RKO (cell line): ENCODE measurements at regions not wholly inside any gene's neighbourhood (a gene's known extent, or its start where the extent isn't known, plus 50 kb on each side); places are given as distances from the start of the nearest gene placed in this dataset.
"Not testable (repeated sequence)": the region's sequence is repeated elsewhere in the genome, so short reads cannot be mapped to it uniquely, and the experiment has no call there.

ENCODE experiments used
- DNase-seq: peaks from one replicate; pipeline ENCODE4 v3.0.0-alpha.2; 2016; ENCODE audit warnings: low spot score

DNA sequence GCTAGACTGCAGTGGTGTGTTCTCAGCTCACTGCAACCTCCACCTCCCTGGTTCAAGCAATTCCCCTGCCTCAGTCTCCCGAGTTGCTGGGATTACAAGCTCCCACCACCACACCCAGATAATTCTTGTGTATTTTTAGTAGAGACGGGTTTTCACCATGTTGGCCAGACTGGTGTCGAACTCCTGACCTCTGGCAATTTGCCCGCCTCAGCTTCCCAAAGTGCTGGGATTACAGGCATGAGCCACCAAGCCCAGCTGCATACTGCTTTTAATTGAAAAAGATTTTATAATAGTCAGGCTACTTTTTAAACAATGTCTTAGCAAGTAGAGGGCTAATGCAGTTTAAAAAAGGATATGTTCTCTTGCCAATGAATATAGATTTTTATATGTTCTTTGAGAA is 668.9 kb downstream of the SLC6A15 start:
- DNase-seq, result no peak

DNA sequence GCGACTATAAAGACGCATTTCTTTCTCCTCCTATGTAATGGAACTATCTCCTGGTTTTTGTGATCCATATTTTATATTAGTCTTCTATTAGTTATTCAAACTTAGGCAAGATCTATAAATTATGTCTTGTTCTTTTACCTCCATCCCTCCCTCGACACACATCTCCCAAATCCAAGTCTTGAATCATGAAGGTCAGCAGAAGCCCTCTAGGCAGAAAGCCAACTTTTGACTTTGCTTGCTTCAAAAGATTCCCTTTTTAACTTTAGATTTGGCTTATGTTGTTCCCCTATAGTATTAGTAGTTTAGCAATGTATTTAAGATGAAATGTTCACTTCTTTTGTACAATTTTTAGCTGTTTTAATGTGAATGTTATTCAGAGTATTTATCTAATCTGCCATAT is 689.8 kb downstream of the SLC6A15 start:
- DNase-seq, result no peak

DNA sequence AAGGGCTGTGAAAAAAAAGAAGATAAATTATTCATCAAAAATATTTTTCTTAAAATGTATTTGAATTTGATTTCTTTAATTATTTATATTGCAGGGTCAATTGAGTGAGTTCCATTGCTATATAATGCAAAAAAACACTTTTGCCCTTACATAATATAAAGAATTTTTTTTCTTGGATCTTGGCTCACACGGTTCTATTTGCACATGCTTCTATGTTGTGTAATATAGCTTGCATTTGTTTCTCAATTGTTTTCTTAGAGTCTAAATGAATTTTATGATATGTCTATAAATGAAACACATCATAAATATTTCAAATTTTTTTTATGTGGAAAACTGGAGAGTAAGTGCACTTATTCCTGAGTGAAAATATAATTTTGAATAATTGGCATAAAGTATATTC is 694.2 kb downstream of the SLC6A15 start:
- DNase-seq, result no peak

DNA sequence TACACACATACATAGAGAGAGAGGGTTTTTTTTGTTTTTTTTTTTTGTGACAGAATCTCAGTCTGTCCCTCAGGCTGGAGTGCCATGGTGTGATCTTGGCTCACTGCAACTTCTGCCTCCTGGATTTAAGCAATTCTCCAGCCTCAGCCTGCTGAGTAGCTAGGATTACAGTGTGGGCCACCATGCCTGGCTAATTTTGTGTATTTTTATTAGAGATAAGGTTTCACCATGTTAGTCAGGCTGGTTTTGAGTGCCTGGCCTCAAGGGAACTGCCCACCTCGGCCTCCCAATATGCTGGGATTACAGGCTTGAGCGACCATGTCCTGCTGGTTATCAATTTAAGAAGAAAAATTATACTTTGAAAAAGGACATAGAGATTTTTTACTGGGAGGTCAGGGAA is 710.6 kb downstream of the SLC6A15 start:
- no peak for DNase-seq

DNA sequence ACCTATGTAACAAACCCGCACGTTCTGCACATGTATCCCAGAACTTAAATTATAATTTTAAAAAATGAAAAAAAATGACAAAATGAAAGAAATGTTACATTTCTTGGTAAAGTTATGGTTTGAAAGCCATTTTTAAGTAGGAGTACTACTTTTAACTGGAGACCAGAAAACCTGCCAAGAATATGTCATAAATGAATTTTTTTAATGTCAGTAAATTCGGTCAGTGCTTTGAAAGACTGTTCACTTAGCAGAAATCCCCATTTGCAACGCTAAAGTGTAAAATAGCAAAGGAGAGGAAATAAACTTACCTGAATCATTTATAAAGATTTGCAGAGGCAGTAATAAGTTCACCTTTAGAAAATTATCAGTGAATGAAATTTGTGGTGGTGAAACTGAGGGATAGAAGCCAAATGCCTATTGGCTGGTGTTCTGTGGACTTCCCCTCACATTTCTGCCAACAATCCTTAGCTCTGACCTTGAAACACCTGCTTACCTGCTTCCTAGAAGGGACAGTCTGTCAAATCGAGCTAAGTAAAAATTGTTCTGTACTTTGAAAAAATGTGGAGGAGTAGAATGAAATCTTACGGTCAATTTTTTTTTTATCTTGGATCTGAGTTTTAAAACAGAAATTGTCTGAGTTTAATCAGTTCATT is 714.2 kb downstream of the SLC6A15 start:
- no peak for DNase-seq

DNA sequence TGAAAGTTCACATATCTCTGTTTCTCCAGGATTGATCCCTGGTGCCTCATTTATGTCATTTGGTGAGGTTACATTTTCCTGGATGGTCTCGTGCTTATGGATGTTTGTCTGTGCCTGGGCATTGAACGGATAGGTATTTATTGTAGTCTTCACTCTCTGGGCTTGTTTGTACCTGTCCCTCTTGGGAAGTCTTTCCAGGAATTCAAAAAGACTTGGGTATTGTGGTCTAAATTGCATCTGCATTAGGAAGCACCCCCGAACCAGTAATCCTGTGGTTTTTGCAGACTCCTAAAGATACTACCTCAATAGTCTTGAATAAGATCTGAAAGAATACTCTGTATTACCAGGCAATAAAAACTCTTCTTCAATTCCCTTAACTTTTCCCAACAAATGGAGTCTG is 720.8 kb downstream of the SLC6A15 start:
- DNase-seq, result no peak

DNA sequence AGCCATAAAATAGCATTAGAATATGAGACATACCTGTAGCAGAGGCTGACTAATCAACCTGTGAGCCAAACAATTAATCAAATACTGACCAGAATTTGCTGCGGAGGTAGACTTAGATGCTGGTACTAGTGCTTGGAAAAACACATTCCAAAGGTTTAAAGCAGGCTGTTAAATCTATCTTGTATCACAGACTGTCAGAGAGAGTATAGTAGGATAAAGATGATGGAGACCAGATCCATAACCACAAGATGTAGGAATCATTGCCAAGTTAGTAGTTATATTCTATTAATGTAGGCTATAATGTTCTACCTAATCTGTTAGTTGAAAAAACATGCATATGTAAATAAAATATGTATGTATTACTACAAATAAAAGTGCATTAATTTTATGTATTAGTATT is 726.2 kb downstream of the SLC6A15 start:
- no peak for DNase-seq

DNA sequence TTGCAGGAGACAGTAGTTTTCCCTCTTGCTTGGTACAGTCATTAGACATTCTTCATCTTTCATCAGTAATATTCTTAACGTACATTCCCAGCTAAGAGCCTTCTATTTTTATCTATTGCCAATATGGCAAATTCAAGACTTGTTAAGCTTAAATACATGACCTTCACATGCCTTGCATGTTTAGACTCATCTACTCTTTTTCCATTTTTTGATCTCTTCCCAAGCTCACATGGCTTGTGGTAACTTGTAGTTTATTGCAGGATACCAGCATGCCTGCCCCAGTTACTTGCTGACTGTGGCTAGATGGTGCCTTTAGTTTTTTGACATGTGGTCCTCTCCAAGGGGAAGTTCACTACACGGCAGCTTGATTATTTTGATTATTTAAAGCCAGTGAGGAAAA is 729.0 kb downstream of the SLC6A15 start:
- no peak for DNase-seq

DNA sequence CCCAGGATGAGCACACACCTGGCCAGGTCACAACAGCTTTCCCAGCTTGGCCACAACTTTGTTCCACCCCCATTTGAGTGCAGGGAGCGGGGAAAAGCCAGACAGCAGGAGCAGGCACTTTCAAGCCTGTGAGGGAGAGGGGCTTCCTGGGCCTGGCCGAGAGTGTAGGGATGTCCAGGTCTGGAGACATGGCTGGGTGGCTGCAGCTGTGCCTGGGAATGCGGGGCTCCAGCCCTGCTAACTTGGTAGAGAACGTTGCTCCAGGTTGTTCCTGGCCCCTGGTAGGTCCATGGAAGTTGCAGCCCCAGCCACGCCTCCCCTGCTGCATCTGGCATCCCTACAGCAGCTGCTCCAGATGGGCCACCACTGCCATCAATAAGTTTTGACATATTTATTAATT is 738.5 kb downstream of the SLC6A15 start:
- no peak for DNase-seq

DNA sequence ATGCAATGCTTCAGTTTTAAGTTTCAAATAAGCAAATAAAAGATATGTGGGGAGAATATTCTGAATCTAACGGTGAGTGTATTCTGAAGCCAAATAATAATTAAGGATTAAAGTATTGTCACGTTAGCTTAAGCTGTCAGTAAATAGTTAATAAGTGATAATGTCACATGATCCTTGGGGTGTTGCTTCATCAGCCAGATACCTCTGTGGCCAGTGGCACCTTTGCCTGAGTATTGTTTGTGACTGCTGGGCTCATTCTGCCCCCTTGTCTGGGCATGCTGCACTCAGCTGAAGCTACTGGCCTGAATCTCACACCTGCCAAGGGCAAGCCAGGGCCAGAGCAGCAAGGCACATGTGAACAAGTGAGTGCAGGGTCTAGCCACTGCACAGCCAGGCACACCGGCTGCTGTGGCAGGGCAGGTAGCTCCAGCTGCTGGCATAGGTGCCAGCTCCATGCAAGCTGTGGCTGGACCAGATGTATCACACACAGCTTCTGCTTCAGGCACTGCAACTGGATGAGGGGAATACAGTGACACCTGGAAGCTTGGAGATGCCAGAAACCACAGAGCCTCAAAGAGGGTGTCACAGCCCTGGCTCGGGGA is 739.7 kb downstream of the SLC6A15 start:
- no peak for DNase-seq

DNA sequence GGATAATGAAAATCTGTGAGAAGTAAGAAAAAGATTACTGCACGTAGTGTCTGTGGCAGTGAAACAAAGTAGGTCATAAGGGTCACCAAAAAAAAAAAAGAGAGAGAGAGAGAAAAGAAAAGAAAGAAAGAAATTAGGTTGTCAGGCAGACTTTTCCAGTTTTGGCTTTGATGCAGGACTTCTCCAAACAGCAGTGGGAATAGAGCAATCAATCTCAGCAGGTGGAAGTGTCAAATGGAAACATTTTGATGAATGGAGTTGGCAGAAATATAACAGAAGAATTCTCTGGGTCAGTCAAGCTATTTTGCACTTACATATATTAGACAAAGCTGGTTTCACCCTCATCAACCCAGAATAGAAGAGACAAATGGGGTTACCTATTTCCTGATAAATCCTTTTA is 745.8 kb downstream of the SLC6A15 start:
- no peak for DNase-seq

DNA sequence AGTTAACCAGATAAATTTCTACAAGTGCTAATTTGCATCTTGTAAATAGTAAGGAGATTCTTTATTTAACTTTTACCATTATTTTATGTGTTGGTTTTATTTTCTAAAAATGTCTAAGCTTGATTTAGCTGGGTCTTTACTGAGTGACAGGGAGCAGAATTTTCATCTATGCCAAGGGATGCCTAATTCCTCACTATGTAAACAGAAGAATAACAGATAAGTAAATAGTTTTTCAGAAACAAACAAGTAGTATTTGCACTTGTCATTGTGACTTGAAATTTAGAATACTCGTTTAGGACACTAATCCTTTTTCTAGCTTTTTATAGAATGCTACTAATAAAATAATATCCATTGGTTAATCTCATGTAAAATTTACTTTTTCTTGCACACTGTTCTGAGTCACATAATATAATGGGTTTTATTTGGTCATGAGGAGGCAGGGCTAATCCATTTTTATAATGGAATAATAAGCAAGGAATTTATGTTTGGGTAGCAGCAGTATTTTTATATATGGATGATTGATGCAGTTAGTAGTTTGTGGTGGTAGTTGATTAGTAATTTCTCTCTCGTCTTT is 746.5 kb downstream of the SLC6A15 start:
- no peak for DNase-seq

DNA sequence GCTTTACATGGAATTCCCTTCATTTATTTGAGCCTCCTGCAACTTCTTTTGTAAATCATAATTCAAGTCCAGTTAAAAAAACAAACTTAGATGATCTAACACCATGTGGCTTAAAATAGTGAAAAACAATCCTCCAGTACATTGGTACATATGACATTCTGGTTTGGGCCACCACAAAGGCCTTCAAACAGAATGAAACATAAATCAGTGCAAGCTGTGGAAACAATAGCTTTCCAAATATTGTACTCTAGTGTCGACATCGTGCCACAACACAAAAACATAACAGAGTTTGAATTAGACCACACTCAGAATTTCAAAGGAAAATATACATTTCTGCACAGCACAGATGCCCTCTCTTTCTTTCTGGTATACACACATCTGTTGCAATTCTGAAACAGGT is 751.3 kb downstream of the SLC6A15 start:
- no peak for DNase-seq

DNA sequence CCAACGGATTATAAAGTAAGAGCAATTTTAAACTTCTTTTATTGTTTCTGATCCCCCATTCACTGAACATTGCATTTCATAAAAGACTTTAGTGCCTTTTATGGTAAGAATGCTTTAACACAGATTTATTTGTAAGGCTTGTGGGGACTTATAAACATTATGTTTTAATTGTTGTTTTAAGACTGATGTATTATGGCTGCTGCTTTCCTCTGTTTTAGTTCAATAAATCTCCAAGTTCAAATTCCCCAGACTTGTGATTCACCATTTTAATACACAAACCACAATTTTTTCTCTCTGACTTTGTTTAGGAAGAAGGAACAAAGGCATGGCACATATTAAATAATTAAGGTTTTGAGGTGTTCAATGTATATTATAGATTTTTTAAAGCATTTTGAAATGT is 753.3 kb downstream of the SLC6A15 start:
- no peak for DNase-seq

DNA sequence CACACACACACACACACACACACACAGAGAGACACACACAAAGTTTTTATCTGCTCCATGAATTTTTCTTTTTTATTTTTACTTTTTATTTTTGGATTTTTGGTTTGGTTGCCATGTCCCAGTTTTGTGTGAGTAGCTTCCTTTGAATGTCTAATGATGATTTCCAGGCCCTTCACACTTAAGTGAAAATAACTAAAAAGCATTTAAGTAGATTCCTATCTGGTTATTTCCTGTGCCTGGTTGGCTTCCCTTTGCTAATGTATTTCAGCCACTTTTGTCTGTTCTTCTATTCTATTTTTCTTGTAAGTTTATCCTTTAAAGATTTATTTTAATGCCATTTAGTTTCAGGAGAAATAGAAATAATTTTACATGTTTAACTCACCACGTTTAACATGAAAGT is 755.4 kb downstream of the SLC6A15 start:
- no peak for DNase-seq

DNA sequence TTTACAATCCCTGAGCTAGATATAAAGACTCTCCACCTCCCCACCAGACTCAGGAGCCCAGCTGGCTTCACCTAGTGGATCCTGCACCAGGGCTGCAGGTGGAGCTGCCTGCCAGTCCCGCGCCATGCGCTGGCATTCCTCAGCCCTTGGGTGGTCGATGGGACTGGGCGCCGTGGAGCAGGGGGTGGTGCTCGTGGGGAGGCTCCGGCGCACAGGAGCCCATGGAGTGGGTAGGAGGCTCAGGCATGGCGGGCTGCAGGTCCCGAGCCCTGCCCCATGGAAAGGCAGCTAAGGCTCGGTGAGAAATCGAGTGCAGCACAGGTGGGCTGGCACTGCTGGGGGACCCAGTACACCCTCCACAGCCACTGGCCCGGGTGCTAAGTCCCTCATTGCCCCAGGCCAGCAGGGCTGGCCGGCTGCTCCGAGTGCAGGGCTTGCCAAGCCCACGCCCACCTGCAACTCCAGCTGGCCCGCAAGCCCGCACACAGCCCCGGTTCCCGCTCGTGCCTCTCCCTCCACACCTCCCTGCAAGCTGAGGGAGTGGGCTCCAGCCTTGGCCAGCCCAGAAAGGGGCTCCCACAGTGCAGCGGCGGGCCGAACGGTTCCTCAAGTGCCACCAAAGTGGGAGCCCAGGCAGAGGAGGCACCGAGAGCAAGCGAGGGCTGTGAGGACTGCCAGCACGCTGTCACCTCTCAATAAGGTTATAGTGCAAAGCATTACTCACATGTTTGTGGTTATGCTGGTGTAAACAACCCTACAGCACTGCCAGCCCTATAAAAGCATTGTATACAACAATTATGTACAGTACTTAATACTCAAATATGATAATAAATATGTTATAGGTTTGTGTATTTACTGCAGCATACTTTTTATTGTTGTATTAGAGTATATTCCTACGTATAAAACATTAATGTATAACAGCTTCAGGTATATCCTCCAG is 757.3 kb downstream of the SLC6A15 start:
- DNase-seq, result not testable (repeated sequence)

DNA sequence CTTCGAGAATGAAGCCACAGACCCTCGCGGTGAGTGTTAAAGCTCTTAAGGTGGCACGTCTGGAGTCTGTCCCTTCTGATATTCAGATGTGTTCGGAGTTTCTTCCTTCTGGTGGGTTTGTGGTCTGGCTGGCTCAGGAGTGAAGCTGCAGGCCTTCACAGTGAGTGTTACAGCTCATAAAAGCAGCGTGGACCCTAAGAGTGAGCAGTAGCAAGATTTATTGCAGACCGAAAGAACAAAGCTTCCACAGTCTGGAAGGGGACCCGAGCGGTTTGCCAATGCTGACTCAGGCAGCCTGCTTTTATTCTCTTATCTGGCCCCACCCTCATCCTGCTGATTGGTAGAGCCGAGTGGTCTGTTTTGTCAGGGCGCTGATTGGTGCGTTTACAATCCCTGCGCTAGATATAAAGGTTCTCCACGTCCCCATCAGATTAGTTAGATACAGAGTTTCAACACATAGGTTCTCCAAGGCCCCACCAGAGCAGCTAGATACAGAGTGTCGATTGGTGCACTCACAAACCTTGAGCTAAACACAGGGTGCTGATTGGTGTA is 758.1 kb downstream of the SLC6A15 start:
- DNase-seq, result not testable (repeated sequence)

DNA sequence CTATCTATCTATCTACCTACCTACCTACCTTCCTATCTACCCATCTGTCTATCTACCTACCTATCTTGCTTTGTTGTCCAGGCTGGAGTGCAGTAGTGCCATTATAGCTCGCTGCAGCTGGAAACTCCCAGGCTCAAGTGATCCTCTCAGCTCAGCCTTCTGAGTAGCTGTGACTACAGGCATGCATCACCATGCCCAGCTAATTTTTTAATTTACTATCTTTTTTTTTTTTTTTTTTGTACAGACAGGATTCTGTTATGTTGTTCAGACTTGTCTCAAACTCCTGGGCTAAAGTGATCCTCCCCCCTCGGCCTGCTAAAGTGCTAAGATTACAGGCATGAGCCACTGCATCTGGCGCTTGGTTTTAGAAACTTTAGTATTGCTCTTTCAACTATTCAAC is 762.4 kb downstream of the SLC6A15 start:
- DNase-seq, result no peak

DNA sequence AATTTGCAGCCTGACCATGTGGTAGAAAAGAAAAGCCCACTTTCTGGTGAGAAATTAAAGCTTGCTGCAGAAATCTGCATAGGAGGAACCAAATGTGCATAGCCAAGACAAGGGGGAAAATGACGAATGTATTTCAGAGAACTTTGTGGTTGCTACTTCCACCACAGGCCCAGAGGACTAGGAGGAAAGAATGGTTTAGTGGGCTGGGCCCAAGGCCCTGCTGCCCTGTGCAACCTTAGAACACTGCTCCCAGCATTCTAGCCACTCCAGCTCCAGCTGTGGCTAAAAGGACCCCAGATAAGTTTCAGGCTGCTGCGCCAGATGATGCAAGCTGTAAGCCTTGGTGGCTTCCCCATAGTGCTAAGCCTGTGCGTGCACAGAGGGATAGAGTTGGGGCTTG is 764.3 kb downstream of the SLC6A15 start:
- no peak for DNase-seq

DNA sequence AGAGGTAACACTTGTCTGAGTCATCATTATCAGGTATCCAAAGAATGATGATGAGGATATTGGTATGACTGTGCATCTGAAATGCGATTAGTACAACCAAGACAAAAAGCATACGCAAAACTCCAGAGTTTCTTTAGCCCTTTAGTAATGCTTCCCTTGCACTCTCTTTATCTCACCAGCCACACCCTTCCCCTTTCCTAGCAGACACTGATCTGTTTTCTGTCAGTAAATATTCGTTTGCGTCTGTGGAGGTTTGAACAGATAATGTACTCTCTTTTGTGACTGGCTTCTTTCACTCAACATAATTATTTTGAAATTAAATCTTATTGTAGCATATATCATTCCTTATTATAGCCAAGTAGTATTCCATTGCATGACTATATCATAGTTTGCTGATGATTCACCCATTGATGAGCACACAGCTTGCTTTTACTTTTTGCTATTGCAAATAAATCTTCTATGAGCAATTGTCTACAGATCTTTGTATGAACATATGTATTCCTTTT is 775.7 kb downstream of the SLC6A15 start:
- peak; percentile 37 for DNase-seq

DNA sequence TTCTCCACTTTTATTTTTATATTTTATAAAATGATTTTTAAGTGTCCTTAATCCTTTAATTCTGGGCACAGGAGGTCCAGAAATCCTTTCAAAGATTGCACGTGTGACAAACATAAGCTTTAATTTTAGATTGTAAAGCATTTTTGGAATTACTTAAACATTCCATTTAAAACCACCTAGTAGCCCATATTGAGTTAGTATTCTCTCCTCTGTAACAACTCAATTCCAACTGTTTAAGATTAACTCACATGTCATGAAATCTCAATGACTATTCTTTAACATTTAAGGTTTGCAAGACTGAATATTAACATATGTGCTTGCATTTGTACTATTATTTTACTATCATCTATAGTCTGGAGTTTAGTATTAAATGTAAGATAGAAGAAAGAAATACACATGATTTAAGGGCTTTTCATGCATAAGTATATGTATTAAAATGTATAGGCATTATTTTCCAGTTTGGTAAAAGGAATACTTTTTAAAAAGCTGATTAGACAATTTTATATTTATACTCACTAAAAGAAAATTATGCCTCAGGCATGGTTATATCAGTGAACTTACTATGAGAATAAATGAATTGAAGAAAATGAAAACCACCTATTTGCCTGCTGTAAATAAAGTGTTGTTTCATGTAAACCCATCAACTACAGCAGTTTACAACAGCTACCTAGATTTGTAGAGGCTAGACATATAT is 776.9 kb downstream of the SLC6A15 start:
- DNase-seq, result no peak
